GM18861 (cell line): ENCODE measurements at regions not wholly inside any gene's neighbourhood (a gene's known extent, or its start where the extent isn't known, plus 50 kb on each side); places are given as distances from the start of the nearest gene placed in this dataset.

Source experiments
- ATAC-seq: cut with Tn5 transposase; IDR thresholded peaks from one replicate; pipeline ENCODE4 v1.9.1; 2021; ENCODE audit not compliant: unreplicated experiment

DNA sequence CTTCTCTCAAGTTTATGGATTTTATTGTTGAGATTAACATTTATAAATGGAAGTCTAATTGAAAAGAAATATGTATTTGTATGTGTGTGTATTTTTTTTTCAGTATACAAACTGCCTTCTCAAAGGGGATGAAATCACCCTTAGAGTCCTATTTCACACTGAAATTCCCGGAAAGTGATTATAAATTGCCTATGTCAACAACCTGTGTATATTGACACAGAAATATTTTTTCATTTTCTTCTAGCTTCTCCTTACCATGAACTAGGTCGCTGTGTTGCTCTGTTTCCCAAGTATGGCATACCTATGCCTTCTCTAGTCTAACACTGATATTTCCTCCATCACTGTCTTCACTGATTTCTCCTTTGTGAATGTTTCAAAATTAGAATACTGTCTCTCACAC lies 444.0 kb upstream of the AZI2 start:
- no peak for ATAC-seq

DNA sequence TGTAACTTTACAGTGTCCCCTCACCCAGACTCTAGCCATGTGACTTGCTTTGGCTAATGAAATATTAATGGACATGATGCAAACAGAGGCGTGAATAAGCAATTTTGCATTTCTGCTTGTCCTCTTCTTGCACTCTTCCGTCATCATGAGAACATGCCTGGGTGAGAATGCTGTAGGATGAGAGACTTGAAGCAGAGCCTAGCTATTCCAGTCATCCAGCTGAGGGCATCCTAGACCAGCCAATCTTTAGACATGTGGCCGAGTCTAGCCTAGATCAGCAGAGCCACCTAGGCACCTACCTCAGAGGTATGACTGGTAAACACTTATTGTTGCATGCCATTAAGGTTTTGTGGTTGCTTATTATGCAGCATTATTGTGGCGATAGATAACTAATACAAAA lies 450.5 kb upstream of the AZI2 start:
- ATAC-seq: no peak

- no peak for ATAC-seq
Observed at GRCh38 chr3:28800203-28800602, 451.6 kb upstream of the AZI2 start.

DNA sequence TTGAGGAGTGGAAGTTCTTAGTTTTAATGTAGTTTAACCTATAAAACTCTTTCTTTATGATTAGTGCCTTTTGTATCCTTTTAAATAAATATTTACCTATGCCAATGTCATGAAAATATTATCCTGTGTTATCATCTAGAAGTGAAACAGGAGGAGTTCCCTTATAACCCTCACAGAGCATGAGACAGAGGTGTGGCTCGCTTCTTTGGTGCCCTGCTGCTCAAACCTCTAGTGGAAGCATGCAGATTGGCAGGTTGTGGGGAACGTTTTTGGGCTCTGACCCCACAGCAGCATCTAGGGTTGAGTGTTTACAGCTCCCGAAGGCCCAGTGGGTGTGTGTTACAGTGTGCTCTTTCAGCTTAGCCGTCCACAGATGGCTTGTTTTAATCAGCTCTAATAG lies 459.4 kb upstream of the AZI2 start:
- ATAC-seq: no peak

GRCh38 chr3:28816017-28816416 lies 464.9 kb upstream of the RBMS3 start:
- ATAC-seq: no peak

DNA sequence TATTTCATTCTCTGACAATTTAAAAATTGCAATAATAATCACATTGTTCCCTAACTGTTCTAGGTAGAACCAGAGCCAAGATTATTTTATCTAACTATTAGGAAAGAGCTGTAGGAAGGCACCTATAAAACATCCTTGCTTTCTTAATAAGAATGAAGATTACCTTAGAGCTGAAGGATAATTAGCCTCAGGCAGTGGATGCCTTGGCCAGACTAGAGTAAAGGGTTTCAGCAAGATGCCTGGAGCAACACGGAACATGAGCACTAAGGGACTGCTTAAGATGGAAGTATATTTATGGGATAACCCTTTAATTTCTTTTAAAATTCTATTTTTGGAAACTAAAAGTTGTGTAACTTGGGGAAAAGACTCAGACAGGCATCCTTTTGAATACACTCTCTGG lies 456.6 kb upstream of the RBMS3 start:
- no peak for ATAC-seq

GRCh38 chr3:28826840-28827239 lies 454.0 kb upstream of the RBMS3 start:
- ATAC-seq: no peak

DNA sequence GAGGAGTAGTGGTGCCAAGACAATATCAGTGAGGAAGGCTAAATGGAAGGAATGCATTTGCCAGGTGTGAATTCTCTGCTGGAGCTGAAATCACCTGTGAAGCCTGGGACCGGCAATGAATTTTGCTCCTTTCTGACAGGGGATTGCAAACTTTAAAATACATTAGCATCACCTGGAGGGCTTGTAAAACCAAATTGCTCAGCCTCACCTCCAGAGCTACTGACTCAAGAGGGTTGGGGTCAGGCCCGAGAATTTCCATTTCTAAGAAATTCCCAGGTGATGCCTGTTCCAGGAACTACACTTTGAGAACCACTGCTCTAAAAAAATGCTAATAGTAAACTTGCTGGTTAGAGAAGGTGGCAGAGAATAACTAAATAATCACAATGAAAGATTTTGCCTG lies 445.6 kb upstream of the RBMS3 start:
- ATAC-seq: no peak

DNA sequence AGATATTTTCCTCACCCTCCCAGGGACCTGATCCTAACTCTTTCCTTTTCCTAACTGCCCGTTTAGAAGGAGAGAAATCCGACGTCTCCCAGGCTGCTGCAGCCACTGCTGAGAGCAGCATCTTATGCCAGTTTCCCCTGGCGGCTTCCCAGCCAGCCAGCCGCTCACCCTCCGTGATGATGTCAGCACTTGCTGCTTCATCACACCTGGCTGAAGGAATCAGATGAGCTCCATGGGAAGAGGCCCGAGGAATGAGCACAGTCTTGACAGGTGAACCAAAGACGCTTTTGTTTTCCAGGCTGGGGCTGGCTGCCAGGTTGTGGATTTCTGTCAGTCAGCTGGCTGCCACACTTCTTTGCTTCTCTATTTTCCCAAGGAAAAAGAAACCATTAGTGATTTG lies 445.1 kb upstream of the RBMS3 start:
- ATAC-seq: no peak

DNA sequence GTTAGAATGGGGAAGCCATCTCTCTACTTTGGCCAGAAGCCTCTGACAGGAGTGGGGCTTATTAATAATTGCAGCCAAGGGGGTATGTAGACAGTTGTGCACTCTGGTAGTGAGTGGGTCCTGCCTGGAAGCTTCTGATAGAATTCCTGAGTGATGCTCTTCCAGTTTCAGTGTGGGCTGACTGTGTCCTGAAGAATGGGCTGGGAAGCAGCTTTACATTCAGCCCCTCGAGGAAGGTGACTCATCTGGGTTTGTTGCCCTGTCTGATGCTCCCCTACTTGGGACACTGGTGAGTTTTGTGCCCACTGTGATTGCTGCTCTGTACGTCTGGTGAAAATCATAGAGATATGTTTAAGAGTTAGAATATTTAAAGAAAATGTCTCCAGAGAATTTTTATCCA lies 444.7 kb upstream of the RBMS3 start:
- no peak for ATAC-seq

- ATAC-seq: peak; percentile 72
Observed at GRCh38 chr3:28840976-28841376, 439.9 kb upstream of the RBMS3 start.

GRCh38 chr3:28841441-28841840 lies 439.4 kb upstream of the RBMS3 start:
- ATAC-seq: peak; percentile 12

DNA sequence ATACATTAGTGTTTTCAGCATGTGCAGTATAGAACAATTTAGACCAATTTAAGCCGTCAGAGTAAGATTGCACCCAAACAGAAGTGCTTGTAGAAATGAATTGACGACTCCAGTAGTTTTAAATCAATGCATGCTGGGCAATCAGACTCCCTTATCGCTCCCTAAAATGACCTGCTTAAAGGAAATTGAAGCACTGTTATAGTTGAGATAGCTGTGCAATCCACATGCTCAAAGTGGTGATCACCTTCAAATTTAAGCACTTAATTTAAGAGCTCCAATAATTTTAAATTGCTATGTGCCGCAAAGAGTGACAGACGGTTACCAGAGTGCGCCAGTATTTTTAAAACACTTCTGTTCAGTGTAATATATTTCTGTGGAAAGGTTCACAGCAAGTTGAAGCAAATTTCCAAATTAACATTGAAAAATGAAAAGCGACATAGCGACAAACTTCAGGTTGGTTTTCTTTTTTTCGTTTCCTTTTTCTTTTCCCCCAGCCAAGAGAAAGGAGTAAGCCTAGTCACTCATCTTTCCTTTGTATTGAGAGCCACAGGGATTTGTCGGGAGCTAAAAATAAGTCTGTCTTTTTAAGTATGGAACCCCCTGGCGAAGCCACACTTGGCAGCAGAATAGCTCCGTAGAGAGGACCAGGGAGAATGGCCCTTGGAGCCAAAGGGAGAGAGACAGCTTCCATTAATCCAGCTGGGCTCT lies 436.4 kb upstream of the RBMS3 start:
- ATAC-seq: no peak

GRCh38 chr3:28845006-28845324 lies 435.9 kb upstream of the RBMS3 start:
- no peak for ATAC-seq

DNA sequence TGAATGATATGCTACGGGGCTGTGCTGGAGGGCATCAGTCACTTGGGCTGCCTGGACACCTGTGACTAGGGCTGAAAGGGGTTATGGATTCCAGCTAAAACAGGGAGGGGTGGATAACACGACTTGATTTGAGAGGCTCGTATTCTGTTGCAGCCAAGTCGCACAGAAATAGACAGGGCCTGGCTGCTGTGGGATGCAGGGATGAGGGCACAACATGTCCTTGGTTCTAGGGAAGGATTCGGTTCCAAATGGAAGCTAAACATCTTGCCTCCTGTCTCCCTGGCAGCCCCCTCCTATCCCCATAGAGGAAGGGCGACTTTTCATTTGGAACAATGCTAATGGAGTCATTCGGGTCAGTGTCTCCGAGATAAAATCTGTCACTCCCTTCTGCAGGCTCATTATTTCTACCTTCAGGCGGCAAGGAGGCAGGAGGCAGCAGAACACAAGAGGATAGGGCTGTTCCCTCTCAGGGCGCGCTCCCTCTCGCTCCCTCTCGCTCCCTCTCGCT lies 433.8 kb upstream of the RBMS3 start:
- no peak for ATAC-seq

DNA sequence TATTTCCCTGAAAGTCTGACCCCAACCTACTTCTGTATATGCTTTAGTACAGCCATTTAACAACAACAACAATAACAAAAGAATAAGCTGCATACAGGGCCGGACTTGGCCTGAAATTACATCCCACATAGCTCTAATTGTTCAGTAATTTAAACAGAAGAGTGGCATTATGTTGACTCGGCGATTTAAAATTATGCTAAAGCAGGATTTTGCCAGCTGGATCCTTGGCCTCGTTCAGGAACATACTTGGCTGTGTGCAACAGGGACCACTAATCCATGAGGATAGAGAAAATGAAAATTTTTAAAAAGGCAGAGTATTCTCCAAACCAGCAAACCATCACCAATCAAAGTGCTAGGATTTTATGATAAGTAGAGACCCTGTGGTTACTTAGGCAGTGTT lies 433.1 kb upstream of the RBMS3 start:
- no peak for ATAC-seq

GRCh38 chr3:28850186-28850585 lies 430.7 kb upstream of the RBMS3 start:
- no peak for ATAC-seq

DNA sequence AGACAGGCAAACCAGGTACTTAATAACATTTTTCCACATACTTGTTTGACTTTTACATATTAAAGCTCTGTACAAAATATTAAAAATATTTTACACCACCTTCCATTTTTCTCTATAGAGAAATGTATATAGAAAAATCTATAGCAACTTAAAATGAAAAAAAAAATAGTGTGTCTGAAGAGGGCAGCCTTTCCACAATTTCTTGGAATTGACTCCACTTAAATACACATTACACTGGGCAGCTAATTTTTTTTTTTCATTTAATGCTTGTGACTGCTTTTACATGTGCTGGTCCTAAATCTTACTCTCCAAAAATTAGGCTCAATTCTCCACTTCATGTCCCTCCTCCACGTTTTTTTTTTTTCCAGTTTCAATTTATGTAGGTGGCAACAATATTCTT lies 427.0 kb upstream of the RBMS3 start:
- no peak for ATAC-seq

DNA sequence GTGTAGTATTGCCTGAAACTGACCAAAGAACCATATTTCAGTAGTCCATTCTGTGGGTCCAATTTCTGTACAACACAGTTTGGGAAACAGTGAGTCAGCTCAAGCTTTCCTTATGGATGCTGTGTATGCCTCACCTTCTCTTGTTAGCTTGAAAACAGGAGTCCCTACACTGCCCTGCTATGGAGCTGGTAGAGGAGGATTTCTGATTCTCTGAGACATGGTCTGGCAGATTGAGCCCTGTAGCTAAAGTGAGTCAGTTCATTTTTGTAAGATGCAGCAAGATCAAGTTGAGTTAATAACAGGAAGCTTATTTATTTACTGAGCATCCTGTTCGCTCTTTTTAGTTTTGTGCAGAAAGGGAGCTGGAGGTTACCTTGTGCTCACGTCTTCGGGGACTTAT lies 424.1 kb upstream of the RBMS3 start:
- no peak for ATAC-seq

- no peak for ATAC-seq
Observed at GRCh38 chr3:28859897-28860296, 421.0 kb upstream of the RBMS3 start.

GRCh38 chr3:28860307-28860706 lies 420.6 kb upstream of the RBMS3 start:
- no peak for ATAC-seq

- no peak for ATAC-seq
Observed at GRCh38 chr3:28863186-28863585, 417.7 kb upstream of the RBMS3 start.

DNA sequence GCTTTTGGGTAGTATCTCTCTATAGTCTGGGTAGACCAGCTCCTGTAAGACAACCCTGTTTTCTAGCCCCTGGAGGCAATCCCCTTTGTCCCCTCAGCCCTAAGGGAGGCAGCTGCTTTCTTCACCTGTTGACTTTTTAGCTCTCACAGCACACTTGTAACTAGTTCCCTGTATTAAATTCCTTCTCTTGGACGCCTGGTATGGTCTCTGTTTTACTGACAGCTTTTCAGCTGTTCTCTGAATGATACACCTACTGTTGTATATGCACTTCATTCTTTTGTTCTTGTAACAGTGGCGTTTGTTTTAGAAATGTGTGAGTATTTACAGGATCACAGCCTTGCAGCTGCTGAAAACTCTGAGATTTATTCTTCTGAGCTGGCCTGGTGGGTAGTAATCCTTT lies 413.0 kb upstream of the RBMS3 start:
- no peak for ATAC-seq
